HepG2 (cell line): ENCODE measurements at regions not wholly inside any gene's neighbourhood (a gene's known extent, or its start where the extent isn't known, plus 50 kb on each side); places are given as distances from the start of the nearest gene placed in this dataset.

Source experiments
- CHD2 ChIP-seq: IDR thresholded peaks from 2 replicates; pipeline ENCODE4 v1.6.1; 2011; ENCODE audit warnings: low read depth, low read length, improper control_type of control experiment
- KAT7 ChIP-seq: IDR thresholded peaks from 2 replicates; pipeline ENCODE4 v1.6.1; 2018; ENCODE audit warnings: borderline replicate concordance, missing compliant biosample characterization
- MAFF ChIP-seq: IDR thresholded peaks from 2 replicates; pipeline ENCODE4 v1.6.1; 2011; ENCODE audit warnings: low read depth, low read length, improper control_type of control experiment
- MTA3 ChIP-seq: sonication (generic); formaldehyde crosslinking; IDR thresholded peaks from 2 replicates; pipeline ENCODE4 v1.4.0; 2020; ENCODE audit warnings: missing genetic modification reagents
- NRL ChIP-seq: sonication (generic); formaldehyde crosslinking; IDR thresholded peaks from 2 replicates; pipeline ENCODE4 v1.5.0; 2020; ENCODE audit warnings: missing genetic modification reagents, mild to moderate bottlenecking, moderate library complexity, borderline replicate concordance
- ZNF282 ChIP-seq: fragments of 450-650 bp; IDR thresholded peaks from 2 replicates; pipeline ENCODE4 v1.6.1; 2018; ENCODE audit not compliant: partially characterized antibody
- ZNF713 ChIP-seq: sonication (generic); formaldehyde crosslinking; IDR thresholded peaks from 2 replicates; pipeline ENCODE4 v1.4.0; 2020; ENCODE audit warnings: mild to moderate bottlenecking, missing genetic modification reagents
- TF ChIP-seq, protein P1 (sequence below): sonication (generic); formaldehyde crosslinking; IDR thresholded peaks from 2 replicates; pipeline ENCODE4 v1.5.0; 2020; ENCODE audit warnings: mild to moderate bottlenecking, missing genetic modification reagents, moderate library complexity
- TF ChIP-seq, protein P2 (sequence below): IDR thresholded peaks from 2 replicates; pipeline ENCODE4 v1.6.1; 2012; ENCODE audit warnings: low read length, improper control_type of control experiment

DNA sequence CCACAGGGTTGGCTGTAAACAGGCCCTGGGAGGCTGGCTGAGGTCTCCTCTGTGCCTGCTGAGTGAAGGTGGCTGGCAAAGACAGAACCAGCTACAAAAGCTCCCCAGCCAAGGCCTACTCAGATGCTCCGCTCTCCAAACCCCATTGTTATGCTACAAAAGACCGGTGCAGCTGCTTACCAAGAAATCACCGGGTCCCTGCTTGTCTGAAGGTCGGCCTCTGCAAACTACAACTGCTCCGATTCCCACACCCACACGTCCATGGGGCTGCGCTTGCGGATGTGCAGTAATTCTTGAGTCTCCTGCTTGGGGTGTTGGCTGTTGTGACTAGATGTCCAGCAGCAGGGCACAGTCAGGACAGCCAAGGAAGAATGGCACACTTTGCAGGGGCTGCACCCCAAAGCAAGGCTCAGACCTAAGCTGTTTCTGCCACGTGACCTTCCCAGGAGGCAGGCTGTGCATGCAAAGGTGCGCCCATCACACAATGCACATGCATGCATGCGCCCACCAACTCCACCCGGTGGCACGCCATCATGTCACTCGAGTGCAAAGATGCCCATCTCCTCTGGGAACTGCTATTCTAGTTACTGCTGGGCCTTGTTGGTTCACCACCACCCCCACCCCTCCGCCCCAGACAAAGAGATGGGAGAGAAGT lies 97.8 kb downstream of the OAT start:
- no peak for TF ChIP-seq KAT7 (CRISPR knock-in tag)
- TF ChIP-seq, protein P1, sequence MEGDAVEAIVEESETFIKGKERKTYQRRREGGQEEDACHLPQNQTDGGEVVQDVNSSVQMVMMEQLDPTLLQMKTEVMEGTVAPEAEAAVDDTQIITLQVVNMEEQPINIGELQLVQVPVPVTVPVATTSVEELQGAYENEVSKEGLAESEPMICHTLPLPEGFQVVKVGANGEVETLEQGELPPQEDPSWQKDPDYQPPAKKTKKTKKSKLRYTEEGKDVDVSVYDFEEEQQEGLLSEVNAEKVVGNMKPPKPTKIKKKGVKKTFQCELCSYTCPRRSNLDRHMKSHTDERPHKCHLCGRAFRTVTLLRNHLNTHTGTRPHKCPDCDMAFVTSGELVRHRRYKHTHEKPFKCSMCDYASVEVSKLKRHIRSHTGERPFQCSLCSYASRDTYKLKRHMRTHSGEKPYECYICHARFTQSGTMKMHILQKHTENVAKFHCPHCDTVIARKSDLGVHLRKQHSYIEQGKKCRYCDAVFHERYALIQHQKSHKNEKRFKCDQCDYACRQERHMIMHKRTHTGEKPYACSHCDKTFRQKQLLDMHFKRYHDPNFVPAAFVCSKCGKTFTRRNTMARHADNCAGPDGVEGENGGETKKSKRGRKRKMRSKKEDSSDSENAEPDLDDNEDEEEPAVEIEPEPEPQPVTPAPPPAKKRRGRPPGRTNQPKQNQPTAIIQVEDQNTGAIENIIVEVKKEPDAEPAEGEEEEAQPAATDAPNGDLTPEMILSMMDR (CRISPR knock-in tag), result no peak
- TF ChIP-seq MAFF, result no peak
- TF ChIP-seq, protein P2, sequence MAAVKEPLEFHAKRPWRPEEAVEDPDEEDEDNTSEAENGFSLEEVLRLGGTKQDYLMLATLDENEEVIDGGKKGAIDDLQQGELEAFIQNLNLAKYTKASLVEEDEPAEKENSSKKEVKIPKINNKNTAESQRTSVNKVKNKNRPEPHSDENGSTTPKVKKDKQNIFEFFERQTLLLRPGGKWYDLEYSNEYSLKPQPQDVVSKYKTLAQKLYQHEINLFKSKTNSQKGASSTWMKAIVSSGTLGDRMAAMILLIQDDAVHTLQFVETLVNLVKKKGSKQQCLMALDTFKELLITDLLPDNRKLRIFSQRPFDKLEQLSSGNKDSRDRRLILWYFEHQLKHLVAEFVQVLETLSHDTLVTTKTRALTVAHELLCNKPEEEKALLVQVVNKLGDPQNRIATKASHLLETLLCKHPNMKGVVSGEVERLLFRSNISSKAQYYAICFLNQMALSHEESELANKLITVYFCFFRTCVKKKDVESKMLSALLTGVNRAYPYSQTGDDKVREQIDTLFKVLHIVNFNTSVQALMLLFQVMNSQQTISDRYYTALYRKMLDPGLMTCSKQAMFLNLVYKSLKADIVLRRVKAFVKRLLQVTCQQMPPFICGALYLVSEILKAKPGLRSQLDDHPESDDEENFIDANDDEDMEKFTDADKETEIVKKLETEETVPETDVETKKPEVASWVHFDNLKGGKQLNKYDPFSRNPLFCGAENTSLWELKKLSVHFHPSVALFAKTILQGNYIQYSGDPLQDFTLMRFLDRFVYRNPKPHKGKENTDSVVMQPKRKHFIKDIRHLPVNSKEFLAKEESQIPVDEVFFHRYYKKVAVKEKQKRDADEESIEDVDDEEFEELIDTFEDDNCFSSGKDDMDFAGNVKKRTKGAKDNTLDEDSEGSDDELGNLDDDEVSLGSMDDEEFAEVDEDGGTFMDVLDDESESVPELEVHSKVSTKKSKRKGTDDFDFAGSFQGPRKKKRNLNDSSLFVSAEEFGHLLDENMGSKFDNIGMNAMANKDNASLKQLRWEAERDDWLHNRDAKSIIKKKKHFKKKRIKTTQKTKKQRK, result no peak
- no peak for TF ChIP-seq ZNF282
- TF ChIP-seq NRL (CRISPR knock-in tag), result no peak
- no peak for TF ChIP-seq ZNF713 (CRISPR knock-in tag)
- no peak for TF ChIP-seq CHD2
- TF ChIP-seq MTA3 (CRISPR knock-in tag), result no peak
